Fibroblast of skin of right quadriceps (primary cell): ENCODE measurements at regions not wholly inside any gene's neighbourhood (a gene's known extent, or its start where the extent isn't known, plus 50 kb on each side); places are given as distances from the start of the nearest gene placed in this dataset.
"Not testable (repeated sequence)": the region's sequence is repeated elsewhere in the genome, so short reads cannot be mapped to it uniquely, and the experiment has no call there.

Experiments
- DNase-seq: peaks from one replicate; pipeline ENCODE4 v3.0.0-alpha.2; 2013

- no peak for DNase-seq
Measured at GRCh38 chr9:7615344-7615743, 184.2 kb downstream of the DMAC1 start.

GRCh38 chr9:7613931-7614330 lies 185.6 kb downstream of the DMAC1 start:
- DNase-seq, result no peak

GRCh38 chr9:7608261-7608660 lies 191.3 kb downstream of the DMAC1 start:
- peak; percentile 60 for DNase-seq

- peak; percentile 60 for DNase-seq
Measured at GRCh38 chr9:7607421-7607820, 192.2 kb downstream of the DMAC1 start.

GRCh38 chr9:7606591-7606990 lies 193.0 kb downstream of the DMAC1 start:
- DNase-seq, result peak; percentile 52

GRCh38 chr9:7601739-7602138 lies 197.8 kb downstream of the DMAC1 start:
- no peak for DNase-seq

GRCh38 chr9:7597716-7598115 lies 201.9 kb downstream of the DMAC1 start:
- no peak for DNase-seq

GRCh38 chr9:7592321-7593316 lies 207.0 kb downstream of the DMAC1 start:
- no peak for DNase-seq

- no peak for DNase-seq
Measured at GRCh38 chr9:7591501-7591900, 208.1 kb downstream of the DMAC1 start.

GRCh38 chr9:7580568-7580967 lies 219.0 kb downstream of the DMAC1 start:
- no peak for DNase-seq

- DNase-seq, result no peak
Measured at GRCh38 chr9:7579351-7579750, 220.2 kb downstream of the DMAC1 start.

- no peak for DNase-seq
Measured at GRCh38 chr9:7578951-7579350, 220.6 kb downstream of the DMAC1 start.

- DNase-seq, result peak; percentile 56
Measured at GRCh38 chr9:7570107-7570720, 229.4 kb downstream of the DMAC1 start.

- no peak for DNase-seq
Measured at GRCh38 chr9:7567687-7568086, 231.9 kb downstream of the DMAC1 start.

- DNase-seq, result no peak
Measured at GRCh38 chr9:7561527-7562080, 238.0 kb downstream of the DMAC1 start.

GRCh38 chr9:7560669-7561305 lies 238.8 kb downstream of the DMAC1 start:
- DNase-seq, result no peak

- DNase-seq, result no peak
Measured at GRCh38 chr9:7554699-7555098, 244.9 kb downstream of the DMAC1 start.

GRCh38 chr9:7552706-7553105 lies 246.9 kb downstream of the DMAC1 start:
- DNase-seq, result not testable (repeated sequence)

GRCh38 chr9:7549249-7549648 lies 250.3 kb downstream of the DMAC1 start:
- peak; percentile 24 for DNase-seq

GRCh38 chr9:7546261-7546660 lies 253.3 kb downstream of the DMAC1 start:
- no peak for DNase-seq

GRCh38 chr9:7545371-7546165 lies 254.0 kb downstream of the DMAC1 start:
- DNase-seq, result peak; percentile 8

- no peak for DNase-seq
Measured at GRCh38 chr9:7542693-7543092, 256.9 kb downstream of the DMAC1 start.

GRCh38 chr9:7542126-7542525 lies 257.5 kb downstream of the DMAC1 start:
- no peak for DNase-seq
